Fibroblast of mammary gland (primary cell): ENCODE measurements at regions not wholly inside any gene's neighbourhood (a gene's known extent, or its start where the extent isn't known, plus 50 kb on each side); places are given as distances from the start of the nearest gene placed in this dataset.
"Not testable (repeated sequence)": the region's sequence is repeated elsewhere in the genome, so short reads cannot be mapped to it uniquely, and the experiment has no call there.

Source experiments
- DNase-seq: peaks from one replicate; pipeline ENCODE4 v3.0.0-alpha.2; 2010; ENCODE audit warnings: low read depth
- H3K4me3 ChIP-seq: 2 replicates; pipeline ENCODE4 v1.5.1; 2011; ENCODE audit warnings: low read depth, mild to moderate bottlenecking, low read length, moderate library complexity; ENCODE audit not compliant: control insufficient read depth
- CTCF ChIP-seq: conservative IDR thresholded peaks from 2 replicates; pipeline ENCODE4 v1.5.1; 2011; ENCODE audit warnings: low read depth, low read length, inconsistent platforms; ENCODE audit not compliant: control insufficient read depth, insufficient read depth

DNA sequence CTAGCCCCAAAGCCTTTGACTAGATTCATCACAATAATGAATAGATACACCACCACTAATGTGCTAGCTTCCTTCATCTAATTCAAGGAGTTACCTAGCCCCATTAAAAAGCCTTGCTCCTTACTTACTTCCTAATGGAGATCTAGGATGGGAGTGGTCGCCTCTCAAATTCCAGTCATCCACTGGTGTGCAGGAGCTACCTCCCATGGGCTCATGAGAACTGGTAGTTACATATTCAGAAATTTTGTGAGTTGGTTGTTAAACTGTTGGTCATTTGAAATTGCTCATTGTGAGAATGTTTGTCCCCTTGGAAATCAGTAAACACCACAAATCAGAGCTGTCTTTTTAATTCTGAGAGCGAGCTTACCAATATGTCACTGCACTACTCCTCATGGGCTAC lies 91.7 kb upstream of the GDNF start:
- no peak for DNase-seq
- H3K4me3 ChIP-seq = no peak overlapping the region
- no peak for TF ChIP-seq CTCF

DNA sequence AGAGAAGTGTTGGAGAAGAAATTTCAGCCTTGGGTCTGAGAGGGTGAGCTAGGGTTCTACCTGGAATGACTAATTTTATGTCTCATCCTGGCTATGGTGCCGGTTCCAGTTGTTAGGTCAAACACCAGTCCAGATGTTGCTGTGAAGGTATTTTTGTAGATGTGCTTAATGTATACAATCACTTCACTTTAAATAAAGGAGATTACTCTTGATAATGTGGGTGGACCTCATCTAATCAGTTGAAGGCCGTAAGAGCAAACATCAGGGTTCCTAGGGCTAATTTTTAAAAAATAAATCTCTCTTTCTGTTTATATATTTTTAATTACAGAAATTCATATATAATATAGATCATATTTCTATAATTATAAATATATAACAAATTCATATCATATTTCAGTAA lies 90.5 kb upstream of the GDNF start:
- DNase-seq = no peak
- no peak overlapping the region for H3K4me3 ChIP-seq
- no peak for TF ChIP-seq CTCF

GRCh38 chr5:37929791-37930190 lies 90.0 kb upstream of the GDNF start:
- DNase-seq = no peak
- no peak for TF ChIP-seq CTCF
- H3K4me3 ChIP-seq = no peak overlapping the region

DNA sequence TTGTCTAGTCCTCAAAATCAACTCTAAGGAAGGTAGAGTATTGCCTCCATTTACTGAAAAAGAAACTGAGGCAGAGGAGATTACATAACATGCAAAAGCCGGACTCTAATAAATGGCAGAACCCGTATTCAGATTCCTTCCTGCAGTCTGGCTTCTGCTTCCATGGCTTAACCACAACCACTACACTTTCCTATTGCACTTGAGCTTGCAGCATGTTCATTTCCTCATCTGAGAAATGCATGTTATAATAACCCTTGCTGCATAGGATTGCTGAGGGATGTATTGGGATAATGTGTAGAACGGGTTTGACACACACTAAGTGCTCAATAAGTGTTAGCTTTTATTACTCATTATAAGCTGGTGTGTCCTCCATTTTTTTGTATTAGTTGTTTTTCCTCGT lies 87.9 kb upstream of the GDNF start:
- not testable (repeated sequence) for DNase-seq, H3K4me3 ChIP-seq

- no peak overlapping the region for H3K4me3 ChIP-seq
- no peak for TF ChIP-seq CTCF
- peak; percentile 13 for DNase-seq
These were observed 86.9 kb upstream of the GDNF start for GRCh38 chr5:37926732-37927131.

DNA sequence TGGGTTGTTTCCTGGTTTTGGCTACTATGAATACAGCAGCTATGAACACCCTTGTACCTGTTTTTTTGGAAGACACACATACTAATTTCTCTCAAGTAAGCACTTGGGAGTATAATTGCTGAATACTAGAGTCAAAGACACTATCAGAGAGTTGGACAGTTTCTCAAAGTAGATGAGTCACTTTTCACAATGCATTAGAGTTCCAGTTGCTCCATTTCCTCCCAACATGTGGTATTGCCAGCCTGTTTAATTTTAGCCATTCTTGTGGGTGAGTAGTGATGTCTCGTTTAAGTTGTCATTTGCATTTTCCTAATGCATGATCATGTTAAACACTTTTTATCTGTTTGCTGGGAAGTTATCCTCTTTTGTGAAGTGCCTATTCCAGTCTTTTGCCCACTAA lies 81.6 kb upstream of the GDNF start:
- H3K4me3 ChIP-seq = no peak overlapping the region
- DNase-seq = peak; percentile 20
- TF ChIP-seq CTCF = no peak

DNA sequence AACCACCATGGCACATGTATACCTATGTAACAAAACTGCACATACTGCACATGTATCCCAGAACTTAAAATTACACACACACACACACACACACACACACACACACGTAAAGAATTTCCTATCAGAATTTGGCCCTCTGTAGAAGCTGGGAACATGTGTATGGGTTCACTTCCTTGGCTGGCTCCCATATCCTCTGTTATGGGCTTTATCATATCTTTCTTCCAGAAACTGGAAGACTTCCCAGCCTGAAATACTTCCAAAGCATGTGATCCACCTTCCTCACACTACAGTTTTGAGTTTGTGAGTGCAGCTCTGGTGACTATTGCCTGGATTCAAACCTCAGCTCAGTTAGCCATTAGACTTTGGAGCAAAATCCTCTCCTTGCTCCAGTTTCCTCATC lies 78.6 kb upstream of the GDNF start:
- TF ChIP-seq CTCF = no peak
- DNase-seq = peak; percentile 16
- H3K4me3 ChIP-seq = no peak overlapping the region
